ENCODE measurements at regions not wholly inside any gene's neighbourhood (a gene's known extent, or its start where the extent isn't known, plus 50 kb on each side); places are given as distances from the start of the nearest gene placed in this dataset.

DNA sequence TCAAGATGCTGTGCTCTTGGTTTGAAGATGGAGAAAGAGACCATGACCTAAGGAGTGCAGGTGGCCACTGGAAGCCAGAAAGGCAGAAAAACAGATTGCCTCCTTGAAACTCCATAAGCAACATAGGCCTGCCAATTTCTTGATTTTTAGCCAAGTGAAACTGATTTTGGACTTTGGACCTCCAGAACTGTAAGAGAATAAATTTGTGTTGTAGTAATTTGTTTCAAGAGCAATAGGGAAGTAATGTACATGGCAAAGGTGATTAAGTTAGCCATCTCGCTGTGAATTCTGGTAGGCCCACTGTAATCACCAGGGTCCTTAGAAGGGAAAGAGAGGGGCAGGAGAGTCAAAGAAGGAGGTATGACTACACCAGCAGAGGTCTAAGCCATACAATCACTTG, 238.8 kb downstream of the CNTN3 start:
- Histone ChIP-seq H3K27me3 (no peaks in the 10 kb centered on the region), H3K36me3 (no peaks in the 10 kb centered on the region), H3K4me1 (peaks cover 0 to 6% (median 0%) of the 10 kb centered on the region in 4 donors), H3K27ac (no peak overlapping the region), H3K9me3 (no peaks in the 10 kb centered on the region), H3K4me3 (no peak overlapping the region)
- 55 to 80% (median 62%) methylated on average over 1 of the region's 1 CpG for WGBS, 5 donors
- no peak for DNase-seq
- intact Hi-C loops (cut with DNase I; ENCODE audit: low total_unique reads) = no loop called here
- TF ChIP-seq EP300 (IDR thresholded peaks at IDR 0.05) (no peak), POLR2AphosphoS5 (IDR thresholded peaks at IDR 0.05) (no peak), POLR2A (IDR thresholded peaks at IDR 0.05) (no peak)
- TF ChIP-seq, protein P1, sequence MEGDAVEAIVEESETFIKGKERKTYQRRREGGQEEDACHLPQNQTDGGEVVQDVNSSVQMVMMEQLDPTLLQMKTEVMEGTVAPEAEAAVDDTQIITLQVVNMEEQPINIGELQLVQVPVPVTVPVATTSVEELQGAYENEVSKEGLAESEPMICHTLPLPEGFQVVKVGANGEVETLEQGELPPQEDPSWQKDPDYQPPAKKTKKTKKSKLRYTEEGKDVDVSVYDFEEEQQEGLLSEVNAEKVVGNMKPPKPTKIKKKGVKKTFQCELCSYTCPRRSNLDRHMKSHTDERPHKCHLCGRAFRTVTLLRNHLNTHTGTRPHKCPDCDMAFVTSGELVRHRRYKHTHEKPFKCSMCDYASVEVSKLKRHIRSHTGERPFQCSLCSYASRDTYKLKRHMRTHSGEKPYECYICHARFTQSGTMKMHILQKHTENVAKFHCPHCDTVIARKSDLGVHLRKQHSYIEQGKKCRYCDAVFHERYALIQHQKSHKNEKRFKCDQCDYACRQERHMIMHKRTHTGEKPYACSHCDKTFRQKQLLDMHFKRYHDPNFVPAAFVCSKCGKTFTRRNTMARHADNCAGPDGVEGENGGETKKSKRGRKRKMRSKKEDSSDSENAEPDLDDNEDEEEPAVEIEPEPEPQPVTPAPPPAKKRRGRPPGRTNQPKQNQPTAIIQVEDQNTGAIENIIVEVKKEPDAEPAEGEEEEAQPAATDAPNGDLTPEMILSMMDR (IDR thresholded peaks at IDR 0.05) = no peak

DNA sequence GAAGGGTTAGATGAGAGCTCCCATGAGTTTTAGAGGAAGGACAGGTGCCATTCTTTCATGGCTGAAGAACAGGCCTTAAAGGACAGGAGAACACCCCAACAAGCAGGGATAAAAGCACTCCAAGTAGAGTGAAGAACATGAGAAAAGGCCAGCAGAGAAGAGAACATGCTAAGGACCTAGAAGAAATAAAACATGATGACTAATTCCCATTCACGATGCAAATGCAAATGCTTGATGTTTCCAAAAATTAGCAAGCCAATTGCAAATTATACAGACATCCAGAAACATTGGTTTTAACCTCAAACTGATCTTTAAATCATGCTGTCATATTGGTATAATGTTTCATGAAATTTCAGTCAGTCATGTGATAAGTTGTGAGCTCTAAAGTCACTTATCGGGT, 241.7 kb downstream of the CNTN3 start:
- Histone ChIP-seq H3K4me3 (no peak overlapping the region), H3K27ac (no peak overlapping the region), H3K27me3 (no peaks in the 10 kb centered on the region), H3K9me3 (no peaks in the 10 kb centered on the region), H3K36me3 (no peaks in the 10 kb centered on the region), H3K4me1 (peaks cover 0 to 6% (median 0%) of the 10 kb centered on the region in 4 donors)
- intact Hi-C loops (cut with DNase I; ENCODE audit: low total_unique reads) = no loop called here
- TF ChIP-seq POLR2AphosphoS5 (IDR thresholded peaks at IDR 0.05) = no peak
- TF ChIP-seq POLR2A (IDR thresholded peaks at IDR 0.05) = no peak
- TF ChIP-seq, protein P1 (IDR thresholded peaks at IDR 0.05) = no peak
- TF ChIP-seq EP300 (IDR thresholded peaks at IDR 0.05) = no peak
- no peak for DNase-seq
- 76 to 90% (median 83%) methylated on average over 2 of the region's 2 CpGs for WGBS, 5 donors

DNA sequence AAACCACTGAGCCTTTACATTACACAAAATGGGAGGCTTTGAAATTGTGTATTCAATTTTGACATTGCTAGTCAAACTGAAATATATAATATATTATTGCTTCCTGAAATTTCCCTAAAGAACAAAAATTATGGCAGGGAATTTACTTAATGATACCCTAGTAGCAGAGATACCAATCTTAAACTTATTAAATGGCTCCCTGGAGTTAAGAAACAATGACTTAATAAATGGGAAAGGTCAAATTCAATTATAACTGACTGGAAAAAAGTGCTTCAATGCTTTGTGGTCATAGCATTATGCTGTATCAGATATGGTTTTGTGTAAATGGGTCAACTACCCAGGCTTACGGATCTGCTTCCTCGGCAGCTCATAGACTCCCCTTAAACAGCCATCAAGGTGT, 244.1 kb downstream of the CNTN3 start:
- intact Hi-C loops (cut with DNase I; ENCODE audit: low total_unique reads) = no loop called here
- Histone ChIP-seq H3K4me1 (peaks cover 0 to 6% (median 0%) of the 10 kb centered on the region in 4 donors), H3K4me3 (no peak overlapping the region), H3K27ac (no peak overlapping the region), H3K27me3 (no peaks in the 10 kb centered on the region), H3K36me3 (no peaks in the 10 kb centered on the region), H3K9me3 (no peaks in the 10 kb centered on the region)
- WGBS, 5 donors = 96 to 99% (median 97%) methylated on average over 2 of the region's 2 CpGs
- DNase-seq = no peak
- TF ChIP-seq POLR2A (IDR thresholded peaks at IDR 0.05) (no peak), EP300 (IDR thresholded peaks at IDR 0.05) (no peak), POLR2AphosphoS5 (IDR thresholded peaks at IDR 0.05) (no peak)
- TF ChIP-seq, protein P1 (IDR thresholded peaks at IDR 0.05) = no peak

DNA sequence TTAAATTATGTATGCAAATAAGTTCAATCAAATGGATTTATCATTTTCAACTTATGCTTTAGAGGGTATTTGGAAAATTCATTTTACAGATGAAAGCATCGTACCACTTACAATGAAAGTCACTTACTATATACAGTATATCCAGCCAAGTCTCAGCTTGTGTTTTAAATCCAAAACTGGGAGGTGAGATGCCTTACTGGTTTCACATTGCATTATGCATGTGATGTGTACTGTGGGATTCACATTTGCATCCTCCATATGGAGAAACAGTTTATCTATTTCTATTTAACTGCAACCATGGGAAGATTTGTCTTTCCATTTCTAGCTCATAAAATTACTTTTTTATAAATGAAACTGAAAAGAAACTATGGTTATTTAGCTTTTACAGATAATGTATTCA, 248.1 kb downstream of the CNTN3 start:
- Histone ChIP-seq H3K4me1 (no peaks in the 10 kb centered on the region), H3K4me3 (no peak overlapping the region), H3K9me3 (no peaks in the 10 kb centered on the region), H3K27me3 (no peaks in the 10 kb centered on the region), H3K36me3 (no peaks in the 10 kb centered on the region), H3K27ac (no peak overlapping the region)
- TF ChIP-seq, protein P1 (IDR thresholded peaks at IDR 0.05) = no peak
- TF ChIP-seq EP300 (IDR thresholded peaks at IDR 0.05) (no peak), POLR2A (IDR thresholded peaks at IDR 0.05) (no peak), POLR2AphosphoS5 (IDR thresholded peaks at IDR 0.05) (no peak)
- WGBS, 5 donors = 84 to 96% (median 89%) methylated on average over 1 of the region's 1 CpG
- intact Hi-C loops (cut with DNase I; ENCODE audit: low total_unique reads) = no loop called here
- no peak for DNase-seq

Data from stomach (tissue), 8 donors.